ENCODE measurements at regions not wholly inside any gene's neighbourhood (a gene's known extent, or its start where the extent isn't known, plus 50 kb on each side); places are given as distances from the start of the nearest gene placed in this dataset.

DNA sequence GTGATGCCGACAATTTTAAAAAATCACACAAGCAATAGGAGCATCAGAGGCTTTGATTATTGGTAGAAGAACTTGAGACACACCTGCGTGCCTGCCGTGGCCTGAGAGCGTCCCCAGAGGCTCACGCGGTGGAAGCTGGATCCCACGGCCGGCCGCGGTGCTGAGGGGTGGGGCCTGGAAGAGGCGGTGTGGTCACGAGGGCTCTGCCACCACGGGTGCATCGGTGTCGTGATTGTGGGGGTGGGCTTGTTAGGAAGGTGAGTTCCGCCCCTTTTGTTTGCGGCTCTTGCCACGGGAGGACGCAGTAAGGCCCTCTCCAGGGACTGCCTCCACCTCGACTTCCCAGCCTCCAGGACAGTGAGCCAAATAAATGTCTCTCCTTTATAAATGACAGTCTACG, 77.2 kb upstream of the ADRA2C start:
- no peak overlapping the region for H3K4me3 ChIP-seq (ENCODE audit: low read depth, low read length)
- TF ChIP-seq CTCF (IDR thresholded peaks at IDR 0.05; ENCODE audit: insufficient read depth, low read length) = no peak
- no peak for DNase-seq (ENCODE audit: low read depth)

DNA sequence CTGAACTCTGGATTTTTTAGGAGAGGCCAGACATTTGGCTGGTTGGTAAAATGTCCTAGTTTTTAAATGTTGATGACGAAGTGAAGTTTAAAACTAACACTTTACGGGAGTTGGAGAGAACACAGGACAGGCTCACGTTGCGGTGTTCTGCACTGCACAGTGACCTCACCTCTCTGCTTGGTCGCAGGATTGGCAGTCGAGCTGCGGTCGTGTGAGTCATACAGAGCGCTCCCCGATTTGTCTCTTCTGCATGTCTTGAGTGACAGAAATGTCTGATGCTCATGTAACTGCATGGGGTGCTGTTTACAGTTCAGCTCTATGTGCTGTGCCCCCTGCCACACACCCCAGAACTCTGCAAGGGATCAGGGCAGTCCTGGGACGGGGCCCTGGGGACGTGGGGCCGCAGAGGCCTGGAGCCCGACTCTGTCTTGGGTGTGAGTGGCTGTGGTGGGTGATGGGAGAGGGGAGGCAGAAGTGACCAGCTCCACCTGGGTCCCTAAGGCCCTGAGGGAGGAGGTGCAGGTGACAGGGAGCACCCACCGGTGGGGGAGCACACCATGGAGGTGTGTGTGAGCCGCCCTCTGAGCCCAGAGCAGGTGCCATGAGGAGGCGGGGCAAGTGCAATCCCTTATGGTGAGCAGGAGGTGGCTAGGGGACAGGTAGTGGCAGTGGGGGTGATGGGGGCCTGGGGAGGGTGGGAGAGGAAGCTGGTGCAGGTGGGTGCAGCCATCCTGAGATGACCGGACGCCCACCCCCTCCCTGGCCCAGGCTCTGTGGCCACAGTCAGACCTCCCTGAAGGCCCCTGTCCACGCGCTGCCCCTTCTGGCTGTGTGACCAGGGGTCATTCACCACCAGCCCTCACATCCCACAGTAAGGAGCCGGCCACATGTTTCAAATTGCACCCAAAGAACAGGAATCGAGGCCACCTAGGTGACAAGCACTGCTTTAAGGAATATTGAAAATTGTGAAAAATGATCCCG, 77.9 kb upstream of the ADRA2C start:
- DNase-seq (ENCODE audit: low read depth) = no peak
- no peak overlapping the region for H3K4me3 ChIP-seq (ENCODE audit: low read depth, low read length)
- TF ChIP-seq CTCF (IDR thresholded peaks at IDR 0.05; ENCODE audit: insufficient read depth, low read length) = no peak

GRCh38 chr4:3687538-3687937, 78.6 kb upstream of the ADRA2C start:
- no peak for TF ChIP-seq CTCF (IDR thresholded peaks at IDR 0.05; ENCODE audit: insufficient read depth, low read length)
- H3K4me3 ChIP-seq (ENCODE audit: low read depth, low read length) = no peak overlapping the region
- DNase-seq (ENCODE audit: low read depth) = no peak

- no peak overlapping the region for H3K4me3 ChIP-seq (ENCODE audit: low read depth, low read length)
- no peak for DNase-seq (ENCODE audit: low read depth)
- TF ChIP-seq CTCF (IDR thresholded peaks at IDR 0.05; ENCODE audit: insufficient read depth, low read length) = no peak
Measured at GRCh38 chr4:3686753-3687152, 79.4 kb upstream of the ADRA2C start.

GRCh38 chr4:3685081-3685645, 81.0 kb upstream of the ADRA2C start:
- no peak for DNase-seq (ENCODE audit: low read depth)
- no peak overlapping the region for H3K4me3 ChIP-seq (ENCODE audit: low read depth, low read length)
- no peak for TF ChIP-seq CTCF (IDR thresholded peaks at IDR 0.05; ENCODE audit: insufficient read depth, low read length)

DNA sequence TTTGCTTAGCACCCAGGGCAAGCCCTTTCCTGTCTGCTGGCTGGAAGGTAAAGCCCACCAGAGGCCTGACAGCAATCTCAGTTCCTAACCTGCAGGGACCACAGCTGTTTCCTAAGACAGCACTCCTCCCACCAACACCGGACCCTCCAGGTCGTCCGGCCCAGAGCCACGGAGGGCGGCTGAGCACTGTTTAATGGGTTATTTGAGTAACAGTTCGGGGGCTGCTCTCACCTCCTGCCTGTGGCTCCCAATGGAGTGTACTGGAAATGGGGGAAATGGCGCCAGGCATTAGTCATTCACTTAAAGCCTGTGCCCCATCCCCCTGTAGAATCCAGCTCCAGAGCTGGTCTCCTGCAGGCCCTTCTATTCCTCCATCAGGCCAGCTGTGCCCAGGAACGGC, 81.6 kb upstream of the ADRA2C start:
- TF ChIP-seq CTCF (IDR thresholded peaks at IDR 0.05; ENCODE audit: insufficient read depth, low read length) = no peak
- no peak overlapping the region for H3K4me3 ChIP-seq (ENCODE audit: low read depth, low read length)
- no peak for DNase-seq (ENCODE audit: low read depth)

All from fibroblast of the aortic adventitia (primary cell).